IMR-90 (cell line): ENCODE measurements at regions not wholly inside any gene's neighbourhood (a gene's known extent, or its start where the extent isn't known, plus 50 kb on each side); places are given as distances from the start of the nearest gene placed in this dataset.

Source experiments
- ATAC-seq: fragments of 200-7000 bp; cut with Tn5 transposase; 2 replicates; pipeline ENCODE4 v1.9.1; 2020; ENCODE audit warnings: low read depth, mild to moderate bottlenecking, moderate library complexity
- BruUV-seq: library from RNA; stranded (reverse); fragments of 400-500 nt; replicated peaks from 2 replicates; lab custom pipeline; 2021; lab: Mats Ljungman, UMichigan
- CTCF ChIA-PET: fragments of 300-600 bp; formaldehyde crosslinking; extraction: SDS; loops from one replicate; lab custom pipeline; 2021; ENCODE audit warnings: antibody characterized with exemption; lab: Yijun Ruan, JAX
- POLR2A ChIA-PET: fragments of 300-600 bp; sonication (Branson Sonifier 250); formaldehyde crosslinking; loops from one replicate; lab custom pipeline; 2022; ENCODE audit warnings: antibody characterized with exemption; ENCODE audit not compliant: unreplicated experiment; lab: Charles Lee
- DNase-seq: peaks from one replicate; pipeline ENCODE4 v3.0.0; 2013
- H2AFZ ChIP-seq: replicated peaks from 2 replicates; pipeline ENCODE3; 2013; ENCODE audit warnings: low read length, mild to moderate bottlenecking; ENCODE audit not compliant: poor library complexity
- H2AK5ac ChIP-seq: 2 replicates; pipeline ENCODE4 v1.6.1; 2013; ENCODE audit warnings: low read depth, low read length, inconsistent platforms
- H2AK9ac ChIP-seq: replicated peaks from 2 replicates; pipeline ENCODE3; 2013; ENCODE audit warnings: mild to moderate bottlenecking, low read depth, low read length, moderate library complexity; ENCODE audit not compliant: poor library complexity
- H2BK120ac ChIP-seq: 2 replicates; pipeline ENCODE4 v1.6.1; 2013; ENCODE audit warnings: low read depth, low read length, inconsistent platforms
- H2BK15ac ChIP-seq: 3 replicates; pipeline ENCODE4 v1.6.1; 2013; ENCODE audit warnings: low read depth, low read length, inconsistent platforms
- H2BK20ac ChIP-seq: 2 replicates; pipeline ENCODE4 v1.6.1; 2013; ENCODE audit warnings: low read depth, mild to moderate bottlenecking, inconsistent platforms, low read length, moderate library complexity
- H2BK5ac ChIP-seq: 2 replicates; pipeline ENCODE4 v1.6.1; 2013; ENCODE audit warnings: mild to moderate bottlenecking, low read depth, low read length, inconsistent platforms; ENCODE audit not compliant: poor library complexity, severe bottlenecking
- H3K14ac ChIP-seq: replicated peaks from 2 replicates; pipeline ENCODE4 v1.6.1; 2013; ENCODE audit warnings: low read depth, low read length, inconsistent platforms
- H3K18ac ChIP-seq: 2 replicates; pipeline ENCODE4 v1.6.1; 2013; ENCODE audit warnings: low read depth, low read length, control low read depth
- H3K23ac ChIP-seq: 2 replicates; pipeline ENCODE4 v1.6.1; 2013; ENCODE audit warnings: low read depth, low read length, inconsistent platforms
- H3K27ac ChIP-seq: 2 replicates; pipeline ENCODE4 v1.5.1; 2013; ENCODE audit warnings: mild to moderate bottlenecking, control low read depth, low read length; ENCODE audit not compliant: insufficient read depth
- H3K27me3 ChIP-seq: 2 replicates; pipeline ENCODE4 v1.6.1; 2013; ENCODE audit warnings: low read length; ENCODE audit not compliant: control insufficient read depth, insufficient read depth
- H3K36me3 ChIP-seq: 2 replicates; pipeline ENCODE4 v1.6.1; 2013; ENCODE audit warnings: low read length, mixed read lengths; ENCODE audit not compliant: control insufficient read depth, insufficient read depth
- H3K4ac ChIP-seq: 2 replicates; pipeline ENCODE4 v1.6.1; 2013; ENCODE audit warnings: low read depth, low read length, inconsistent platforms
- H3K4me1 ChIP-seq: 2 replicates; pipeline ENCODE4 v1.6.1; 2013; ENCODE audit warnings: low read length, mixed read lengths; ENCODE audit not compliant: control insufficient read depth, insufficient read depth
- H3K4me2 ChIP-seq: 2 replicates; pipeline ENCODE4 v1.6.1; 2013; ENCODE audit warnings: low read depth, mild to moderate bottlenecking, control low read depth, low read length, moderate library complexity
- H3K4me3 ChIP-seq: 2 replicates; pipeline ENCODE4 v1.5.1; 2013; ENCODE audit warnings: low read depth, mild to moderate bottlenecking, control low read depth, low read length, moderate library complexity; ENCODE audit not compliant: insufficient read depth
- H3K56ac ChIP-seq: 2 replicates; pipeline ENCODE4 v1.6.1; 2013; ENCODE audit warnings: low read length, inconsistent platforms; ENCODE audit not compliant: insufficient read depth; ENCODE audit errors: extremely low read depth
- H3K79me1 ChIP-seq, 2 experiments: 2 replicates each; pipeline ENCODE4 v1.6.1; 2013; ENCODE audit warnings: low read length in 2 of 2, inconsistent platforms in 1 of 2, low read depth in 1 of 2
- H3K9ac ChIP-seq: 2 replicates; pipeline ENCODE4 v1.6.1; 2013; ENCODE audit warnings: low read depth, low read length, control low read depth
- H3K9me1 ChIP-seq: 2 replicates; pipeline ENCODE4 v1.6.1; 2013; ENCODE audit warnings: low read length, inconsistent platforms; ENCODE audit not compliant: insufficient read depth
- H3K9me3 ChIP-seq: 2 replicates; pipeline ENCODE4 v1.6.1; 2013; ENCODE audit warnings: low read length; ENCODE audit not compliant: control insufficient read depth, insufficient read depth
- H4K20me1 ChIP-seq: 2 replicates; pipeline ENCODE4 v1.6.1; 2013; ENCODE audit warnings: low read length, inconsistent platforms; ENCODE audit not compliant: insufficient read depth
- H4K5ac ChIP-seq: 2 replicates; pipeline ENCODE4 v1.6.1; 2013; ENCODE audit warnings: mild to moderate bottlenecking, low read depth, low read length, control low read depth
- H4K8ac ChIP-seq, 2 experiments: 2 replicates each; pipeline ENCODE4 v1.6.1; 2013; ENCODE audit warnings: low read depth in 2 of 2, low read length in 2 of 2, control low read depth in 1 of 2, inconsistent platforms in 1 of 2
- H4K91ac ChIP-seq: 2 replicates; pipeline ENCODE4 v1.6.1; 2013; ENCODE audit warnings: low read depth, low read length, inconsistent platforms; ENCODE audit not compliant: insufficient read depth
- CEBPB ChIP-seq: IDR thresholded peaks from 2 replicates; pipeline ENCODE4 v1.6.1; 2012; ENCODE audit warnings: low read depth, low read length, improper control_type of control experiment
- CTCF ChIP-seq: conservative IDR thresholded peaks from 2 replicates; pipeline ENCODE4 v1.5.1; 2012; ENCODE audit warnings: mild to moderate bottlenecking, low read depth, low read length, improper control_type of control experiment
- MXI1 ChIP-seq: IDR thresholded peaks from 2 replicates; pipeline ENCODE4 v1.6.1; 2012; ENCODE audit warnings: low read depth, mild to moderate bottlenecking, low read length, moderate library complexity, borderline replicate concordance
- POLR2A ChIP-seq: IDR thresholded peaks from 2 replicates; pipeline ENCODE4 v1.6.1; 2012; ENCODE audit warnings: mild to moderate bottlenecking, low read depth, low read length
- RFX5 ChIP-seq: IDR thresholded peaks from 2 replicates; pipeline ENCODE4 v1.8.0; 2012; ENCODE audit warnings: low read depth, mild to moderate bottlenecking, low read length, moderate library complexity
- WGBS, 2 experiments: methylation state at CpG; one replicate each; pipeline versions ENCODE4 v1.1.5 to v1.1.7; 2013; ENCODE audit warnings: missing lambda C conversion rate in 2 of 2; ENCODE audit not compliant: insufficient read length in 1 of 2; ENCODE audit errors: extremely low coverage in 2 of 2; 5-methylcytosine and 5-hydroxymethylcytosine counted together
- dilution Hi-C: fragments of 300-500 bp; cut with HindIII; formaldehyde crosslinking; loops from one replicate; pipeline ENCODE4 v1.14.3; 2018; ENCODE audit warnings: low sequenced_read_pairs; ENCODE audit not compliant: unreplicated experiment
- in situ Hi-C: fragments of 300-500 bp; cut with MboI; formaldehyde crosslinking; loops from 3 replicates; pipeline ENCODE4 v1.14.3; 2019; ENCODE audit warnings: low sequenced_read_pairs, inconsistent platforms, mixed read lengths
- intact Hi-C: fragments of 100-400 bp; cut with micrococcal nuclease; formaldehyde crosslinking; loops from 2 replicates; pipeline ENCODE4 v1.10.0; 2022

GRCh38 chr12:87059231-87059630 is 803.0 kb upstream of the MGAT4C start:
- Histone ChIP-seq H3K4me1 (no peaks in the 10 kb centered on the region), H3K9ac (no peak overlapping the region), H3K9me1 (no peaks in the 10 kb centered on the region), H3K4ac (no peak overlapping the region), H4K5ac (no peak overlapping the region), H2BK20ac (no peak overlapping the region), H2AFZ (no peak overlapping the region), H3K36me3 (no peaks in the 10 kb centered on the region), H3K79me1 (no peaks in the 10 kb centered on the region), H2BK5ac (no peak overlapping the region), H3K27me3 (no peaks in the 10 kb centered on the region), H2BK15ac (no peak overlapping the region), H2AK9ac (no peak overlapping the region), H4K8ac (no peak overlapping the region), H3K9me3 (no peaks in the 10 kb centered on the region), H3K27ac (no peak overlapping the region), H3K23ac (no peak overlapping the region), H4K91ac (no peak overlapping the region), H2AK5ac (no peak overlapping the region), H3K56ac (no peak overlapping the region), H2BK120ac (no peak overlapping the region), H3K4me2 (no peak overlapping the region), H3K14ac (no peak overlapping the region), H4K20me1 (no peaks in the 10 kb centered on the region), H3K4me3 (no peak overlapping the region), H3K18ac (no peak overlapping the region)
- no peak for ATAC-seq
- in situ Hi-C loops (no loop called here), intact Hi-C loops (no loop called here), dilution Hi-C loops (no loop called here)
- POLR2A ChIA-PET = no interaction called here
- no peak for DNase-seq
- CTCF ChIA-PET = no interaction called here
- no TSS peak for BruUV-seq
- no CpG with 5 or more reads among the region's 1 CpG for WGBS, 2 experiments
- no peak for TF ChIP-seq CTCF
- no peak for TF ChIP-seq POLR2A
- no peak for TF ChIP-seq RFX5
- no peak for TF ChIP-seq CEBPB
- TF ChIP-seq MXI1 = no peak
